Bronchial epithelial cell (primary cell): ENCODE measurements at regions not wholly inside any gene's neighbourhood (a gene's known extent, or its start where the extent isn't known, plus 50 kb on each side); places are given as distances from the start of the nearest gene placed in this dataset.

Experiments
- DNase-seq: peaks from one replicate; pipeline ENCODE4 v3.0.0-alpha.2; 2010; ENCODE audit warnings: low read depth
- FAIRE-seq: peaks from 2 replicates; lab custom pipeline; 2011; peaks lifted over from hg19 to GRCh38; lab: Jason Lieb, UNC
- H3K27me3 ChIP-seq: 2 replicates; pipeline ENCODE4 v1.5.1; 2011; ENCODE audit warnings: low read length; ENCODE audit not compliant: control insufficient read depth, insufficient read depth
- H3K36me3 ChIP-seq: 2 replicates; pipeline ENCODE4 v1.5.1; 2011; ENCODE audit warnings: low read length; ENCODE audit not compliant: control insufficient read depth, insufficient read depth
- H3K4me3 ChIP-seq: 2 replicates; pipeline ENCODE4 v1.5.1; 2011; ENCODE audit warnings: mild to moderate bottlenecking, low read depth, low read length, control low read depth
- CTCF ChIP-seq: IDR thresholded peaks from 2 replicates; pipeline ENCODE4 v1.5.1; 2011; ENCODE audit warnings: mild to moderate bottlenecking, moderate library complexity, low read length, control low read depth, inconsistent platforms; ENCODE audit not compliant: insufficient read depth, severe bottlenecking

GRCh38 chr2:60070196-60070595 lies 483.3 kb downstream of the BCL11A start:
- no peak for DNase-seq
- no peak for FAIRE-seq
- Histone ChIP-seq H3K36me3 (no peaks in the 10 kb centered on the region), H3K27me3 (no peaks in the 10 kb centered on the region), H3K4me3 (no peak overlapping the region)
- no peak for TF ChIP-seq CTCF

- FAIRE-seq (no peak), DNase-seq (no peak)
- no peak for TF ChIP-seq CTCF
- H3K36me3 ChIP-seq, result no peaks in the 10 kb centered on the region
- no peaks in the 10 kb centered on the region for H3K27me3 ChIP-seq
- H3K4me3 ChIP-seq, result no peak overlapping the region
Observed at GRCh38 chr2:60068755-60069154, 484.7 kb downstream of the BCL11A start.

DNA sequence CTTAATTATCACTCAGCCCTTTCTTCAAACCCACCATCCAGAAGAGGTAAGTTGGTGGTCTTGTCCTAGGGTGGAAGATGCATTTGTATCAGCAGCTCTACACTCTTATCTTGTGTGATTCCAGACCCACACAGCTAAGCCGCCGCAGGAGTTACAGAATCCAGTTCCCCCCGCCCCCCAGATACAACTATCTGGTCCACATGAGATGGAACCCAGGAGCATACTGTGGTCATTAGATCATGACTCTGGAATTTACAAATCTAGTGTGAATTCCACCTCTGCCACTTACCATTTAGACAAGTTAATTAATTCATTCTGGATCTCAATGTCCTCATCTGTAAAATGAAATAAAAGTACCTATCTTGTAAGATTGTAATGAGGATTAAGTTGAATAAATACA lies 486.4 kb downstream of the BCL11A start:
- H3K4me3 ChIP-seq, result no peak overlapping the region
- no peak for TF ChIP-seq CTCF
- H3K36me3 ChIP-seq, result no peaks in the 10 kb centered on the region
- FAIRE-seq (no peak), DNase-seq (no peak)
- H3K27me3 ChIP-seq, result no peaks in the 10 kb centered on the region

- FAIRE-seq, result no peak
- H3K27me3 ChIP-seq, result no peaks in the 10 kb centered on the region
Observed at GRCh38 chr2:60066096-60066839, 487.2 kb downstream of the BCL11A start.

GRCh38 chr2:60064687-60065389 lies 488.6 kb downstream of the BCL11A start:
- Histone ChIP-seq H3K4me3 (no peak overlapping the region), H3K27me3 (no peaks in the 10 kb centered on the region), H3K36me3 (no peaks in the 10 kb centered on the region)
- no peak for TF ChIP-seq CTCF
- no peak for DNase-seq
- FAIRE-seq, result peak; percentile 60

More at GRCh38 chr2:60066096-60066839, 487.2 kb downstream of the BCL11A start:
- TF ChIP-seq CTCF, result no peak
- Histone ChIP-seq H3K4me3 (no peak overlapping the region), H3K36me3 (no peaks in the 10 kb centered on the region)
- DNase-seq, result no peak

DNA sequence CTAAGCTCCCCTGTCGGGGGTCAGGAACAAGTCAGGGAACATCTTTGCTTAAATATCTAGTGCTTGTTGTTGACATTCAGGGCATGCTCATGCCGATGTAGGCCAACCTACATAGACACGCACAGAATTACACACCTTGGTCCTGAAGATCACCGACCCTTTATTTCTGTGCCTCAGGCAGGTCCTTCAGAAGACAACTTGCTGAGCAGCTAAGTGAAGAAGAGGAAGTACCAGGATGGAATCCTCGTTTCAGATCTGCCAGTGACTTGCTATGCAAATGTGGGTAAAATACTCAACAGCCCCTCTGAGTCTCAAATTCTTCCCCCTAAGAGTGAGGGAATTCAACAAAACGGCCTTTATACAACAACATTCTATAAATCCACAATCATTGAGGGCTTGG lies 494.7 kb downstream of the BCL11A start:
- FAIRE-seq (no peak), DNase-seq (no peak)
- H3K4me3 ChIP-seq, result no peak overlapping the region
- H3K27me3 ChIP-seq, result no peaks in the 10 kb centered on the region
- no peak for TF ChIP-seq CTCF
- no peaks in the 10 kb centered on the region for H3K36me3 ChIP-seq
